K562 (cell line): ENCODE measurements at regions not wholly inside any gene's neighbourhood (a gene's known extent, or its start where the extent isn't known, plus 50 kb on each side); places are given as distances from the start of the nearest gene placed in this dataset.

Source experiments
- ATAC-seq: fragments of 200-7000 bp; cut with Tn5 transposase; 3 replicates; pipeline ENCODE4 v1.9.1; 2020; ENCODE audit warnings: moderate library complexity
- BruUV-seq: library from RNA; stranded (reverse); fragments of 400-500 nt; replicated peaks from 2 replicates; lab custom pipeline; 2021; lab: Mats Ljungman, UMichigan
- CTCF ChIA-PET: fragments of 300-600 bp; formaldehyde crosslinking; extraction: SDS; loops from one replicate; lab custom pipeline; 2021; ENCODE audit warnings: low intra/inter-chr PET ratio; lab: Yijun Ruan, JAX
- POLR2A ChIA-PET: fragments of 300-600, 350-650 bp; sonication (Branson Sonifier 250); formaldehyde crosslinking; extraction: SDS; loops from one replicate; lab custom pipeline; 2021; ENCODE audit warnings: antibody characterized with exemption, inconsistent platforms; lab: Yijun Ruan, JAX
- DNase-seq, 4 experiments: peaks; one replicate each; pipeline versions ENCODE4 v3.0.0 to v3.0.0-alpha.2; 2011 to 2018; ENCODE audit warnings: low spot score in 3 of 4, mixed read lengths in 3 of 4; ENCODE audit errors: extremely low read depth in 1 of 4
- FAIRE-seq: peaks from 2 replicates; lab custom pipeline; 2011; peaks lifted over from hg19 to GRCh38; lab: Jason Lieb, UNC
- H2AFZ ChIP-seq: 2 replicates; pipeline ENCODE4 v1.6.0; 2011; ENCODE audit warnings: low read depth, low read length, control low read depth, inconsistent platforms
- H3K27ac ChIP-seq: fragments of 200-600 bp; 3 replicates; pipeline ENCODE4 v1.8.0; 2011; ENCODE audit warnings: low read depth, mild to moderate bottlenecking, control low read depth, inconsistent platforms, low read length, moderate library complexity, mixed read lengths; ENCODE audit errors: extremely low read depth
- H3K27me3 ChIP-seq, 2 experiments: fragments of 300-600 bp in 1 of 2; 2 replicates in 1 of 2; 3 replicates in 1 of 2; pipeline versions ENCODE4 v1.6.0 to v1.8.0; 2011; ENCODE audit warnings: inconsistent platforms in 2 of 2, low read length in 2 of 2, mild to moderate bottlenecking in 1 of 2, mixed read lengths in 1 of 2, moderate library complexity in 1 of 2; ENCODE audit not compliant: control insufficient read depth in 2 of 2, insufficient read depth in 2 of 2
- H3K36me3 ChIP-seq: fragments of 300-600 bp; 3 replicates; pipeline ENCODE4 v1.8.0; 2011; ENCODE audit warnings: mild to moderate bottlenecking, low read length, inconsistent platforms; ENCODE audit not compliant: control insufficient read depth, insufficient read depth
- H3K4me1 ChIP-seq, 2 experiments: fragments of 200-600 bp in 1 of 2; replicated peaks in 1 of 2; 2 replicates in 1 of 2; 3 replicates in 1 of 2; pipeline versions ENCODE4 v1.5.1 to v1.8.0; 2011; ENCODE audit warnings: inconsistent platforms in 2 of 2, low read length in 2 of 2, mild to moderate bottlenecking in 1 of 2, mixed read lengths in 1 of 2, moderate library complexity in 1 of 2; ENCODE audit not compliant: control insufficient read depth in 2 of 2, insufficient read depth in 2 of 2
- H3K4me2 ChIP-seq: 2 replicates; pipeline ENCODE4 v1.6.1; 2011; ENCODE audit warnings: low read length, control low read depth, inconsistent platforms, mixed read lengths; ENCODE audit not compliant: insufficient read depth
- H3K4me3 ChIP-seq: fragments of 200-600 bp; sonication (generic), shearing (Covaris generic); 2 replicates; pipeline ENCODE4 v1.5.1; 2016; ENCODE audit warnings: control low read depth, inconsistent platforms
- H3K79me2 ChIP-seq: fragments of 200-600 bp; 3 replicates; pipeline ENCODE4 v1.8.0; 2011; ENCODE audit warnings: low read length, inconsistent platforms; ENCODE audit not compliant: control insufficient read depth, insufficient read depth
- H3K9ac ChIP-seq, 2 experiments: 2 replicates each; pipeline versions ENCODE4 v1.6.0 to v1.6.1; 2011; ENCODE audit warnings: low read depth in 2 of 2, low read length in 2 of 2, control low read depth in 1 of 2, inconsistent platforms in 1 of 2, mild to moderate bottlenecking in 1 of 2, mixed read lengths in 1 of 2; ENCODE audit not compliant: insufficient read depth in 1 of 2
- H3K9me1 ChIP-seq: one replicate; pipeline ENCODE4 v1.6.0; 2011; ENCODE audit warnings: inconsistent platforms, mild to moderate bottlenecking, low read length, moderate library complexity; ENCODE audit not compliant: control insufficient read depth, insufficient read depth
- H3K9me3 ChIP-seq: replicated peaks from 2 replicates; pipeline ENCODE4 v1.5.1; 2011; ENCODE audit warnings: low read depth, low read length, inconsistent platforms; ENCODE audit not compliant: control insufficient read depth, insufficient read depth
- H4K20me1 ChIP-seq: replicated peaks from 2 replicates; pipeline ENCODE4 v1.6.1; 2011; ENCODE audit warnings: low read length, inconsistent platforms, mixed read lengths; ENCODE audit not compliant: control insufficient read depth, insufficient read depth
- ATF2 ChIP-seq: sonication (generic); formaldehyde crosslinking; IDR thresholded peaks from 2 replicates; pipeline ENCODE4 v1.8.1; 2022; ENCODE audit warnings: missing genetic modification reagents
- CREM ChIP-seq: IDR thresholded peaks from 2 replicates; pipeline ENCODE4 v1.6.1; 2014; ENCODE audit warnings: antibody characterized with exemption, low read depth
- EZH2 ChIP-seq: IDR thresholded peaks from 2 replicates; pipeline ENCODE4 v1.6.1; 2012; ENCODE audit warnings: low read depth, mild to moderate bottlenecking, inconsistent platforms, low read length, borderline replicate concordance
- HNRNPH1 ChIP-seq: fragments of 200-400 bp; formaldehyde crosslinking; optimal IDR thresholded peaks from 2 replicates; pipeline ENCODE3; 2017; ENCODE audit warnings: low read depth, mild to moderate bottlenecking, low read length, moderate library complexity
- KDM1A ChIP-seq, 2 experiments: fragments of 450-650 bp; IDR thresholded peaks; 2 replicates each; pipeline ENCODE4 v1.6.1; 2016; ENCODE audit warnings: mild to moderate bottlenecking in 2 of 2
- POLR2A ChIP-seq: fragments of 450-650 bp; conservative IDR thresholded peaks from 2 replicates; pipeline ENCODE4 v1.6.1; 2016
- PTTG1 ChIP-seq: fragments of 450-650 bp; IDR thresholded peaks from 2 replicates; pipeline ENCODE4 v1.6.1; 2016; ENCODE audit warnings: low read depth, mild to moderate bottlenecking, missing genetic modification characterization, missing compliant biosample characterization
- RCOR1 ChIP-seq, 2 experiments: IDR thresholded peaks; 2 replicates each; pipeline ENCODE4 v1.6.1; 2012; ENCODE audit warnings: low read depth in 2 of 2, low read length in 2 of 2, borderline replicate concordance in 1 of 2, improper control_type of control experiment in 1 of 2
- STAT6 ChIP-seq: sonication (generic); formaldehyde crosslinking; IDR thresholded peaks from 2 replicates; pipeline ENCODE4 v1.8.1; 2023; ENCODE audit warnings: mild to moderate bottlenecking, missing genetic modification reagents
- ZBTB33 ChIP-seq: sonication (generic); formaldehyde crosslinking; IDR thresholded peaks from 2 replicates; pipeline ENCODE4 v1.8.1; 2023; ENCODE audit warnings: mild to moderate bottlenecking, missing genetic modification reagents
- ZNF197 ChIP-seq: fragments of 200-800 bp; sonication (Bioruptor generic); IDR thresholded peaks from 2 replicates; pipeline ENCODE4 v1.6.1; 2016; ENCODE audit warnings: low read depth, missing genetic modification characterization, missing compliant biosample characterization
- ZNF316 ChIP-seq: fragments of 450-650 bp; IDR thresholded peaks from 2 replicates; pipeline ENCODE4 v1.6.1; 2016
- WGBS: fragments of 100-300 bp; shearing (Covaris generic); methylation state at CpG from one replicate; pipeline ENCODE4 v1.1.6; 2016; ENCODE audit warnings: low coverage, mixed read lengths; ENCODE audit not compliant: insufficient coverage; ENCODE audit errors: missing lambda C conversion rate; 5-methylcytosine and 5-hydroxymethylcytosine counted together
- in situ Hi-C: fragments of 300-500 bp; cut with MboI; formaldehyde crosslinking; loops from 4 replicates; pipeline ENCODE4 v1.15.0; 2018; ENCODE audit warnings: inconsistent platforms, mixed read lengths
- intact Hi-C: fragments of 100-400 bp; cut with micrococcal nuclease; formaldehyde crosslinking; loops from 2 replicates; pipeline ENCODE4 v1.14.2; 2022

- Histone ChIP-seq H3K9ac (no peak overlapping the region), H3K4me3 (no peak overlapping the region), H2AFZ (no peak overlapping the region), H3K79me2 (no peaks in the 10 kb centered on the region), H3K27me3 (no peaks in the 10 kb centered on the region), H4K20me1 (no peaks in the 10 kb centered on the region)
- intact Hi-C loops: no loop called here
- ATAC-seq: no peak
- no peak for DNase-seq
- 0% methylated on average over 1 of the region's 1 CpG for whole genome bisulfite sequencing
- TF ChIP-seq RCOR1 (IDR thresholded peaks at IDR 0.05; ENCODE audit: borderline replicate concordance in 1 of 2, low read depth in 2 of 2, low read length in 2 of 2) (no peak), ATF2 (CRISPR knock-in tag) (no peak), HNRNPH1 (no peak), ZNF316 (0 out of 2 replicates have a peak, but pooled peaks have one; percentile 5)
- TF ChIP-seq, all 486 proteins: peak for 1
- no peak overlapping the region for H3K27ac ChIP-seq
- CTCF ChIA-PET: no interaction called here
- in situ Hi-C loops: no loop called here
- H3K4me2 ChIP-seq: no peak overlapping the region
- no peaks in the 10 kb centered on the region for H3K36me3 ChIP-seq
- FAIRE-seq: no peak
- POLR2A ChIA-PET: no interaction called here
- no TSS peak for BruUV-seq
- H3K9me3 ChIP-seq: no peaks in the 10 kb centered on the region
- no peaks in the 10 kb centered on the region for H3K9me1 ChIP-seq
- no peaks in the 10 kb centered on the region for H3K4me1 ChIP-seq
Observed at GRCh38 chr4:179757641-179758040, 2315.4 kb upstream of the AGA start.

- intact Hi-C loops: no loop called here
- ChIA-PET POLR2A (no interaction called here), CTCF (no interaction called here)
- H3K9me3 ChIP-seq: no peaks in the 10 kb centered on the region; the same call in none of the 2 replicates
- H3K4me2 ChIP-seq: no peak overlapping the region
- no peaks in the 10 kb centered on the region for H3K9me1 ChIP-seq
- H3K79me2 ChIP-seq: no peaks in the 10 kb centered on the region
- no peak for FAIRE-seq
- H3K4me3 ChIP-seq: no peak overlapping the region
- no TSS peak for BruUV-seq
- no peak for DNase-seq
- no peaks in the 10 kb centered on the region for H3K36me3 ChIP-seq
- no peak overlapping the region for H3K27ac ChIP-seq
- no peaks in the 10 kb centered on the region for H4K20me1 ChIP-seq
- ATAC-seq: no peak
- H3K4me1 ChIP-seq: no peaks in the 10 kb centered on the region
- H2AFZ ChIP-seq: no peak overlapping the region
- no peak overlapping the region for H3K9ac ChIP-seq
- in situ Hi-C loops: no loop called here
- WGBS: 0% methylated on average over 5 of the region's 5 CpGs
- no peaks in the 10 kb centered on the region for H3K27me3 ChIP-seq
- TF ChIP-seq EZH2 (no peak), ZNF197 (CRISPR knock-in tag) (no peak), CREM (no peak), PTTG1 (tag) (no peak), POLR2A (no peak), STAT6 (CRISPR knock-in tag) (no peak), ZBTB33 (CRISPR knock-in tag) (no peak), KDM1A (IDR thresholded peaks at IDR 0.05) (no peak)
Observed at GRCh38 chr4:179762840-179763239, 2320.6 kb upstream of the AGA start.
